T-helper 1 cell treated with Interleukin-12 subunit alpha and Interleukin-12 subunit beta and Interleukin-4 antibody, amounts not matched to agents 30 μg/mL and 1 μg/mL, for 36 hours (primary cell): ENCODE measurements at regions not wholly inside any gene's neighbourhood (a gene's known extent, or its start where the extent isn't known, plus 50 kb on each side); places are given as distances from the start of the nearest gene placed in this dataset.
"Not testable (repeated sequence)": the region's sequence is repeated elsewhere in the genome, so short reads cannot be mapped to it uniquely, and the experiment has no call there.

Experiments used
- H3K27ac Mint-ChIP-seq: one replicate; pipeline ENCODE4 v1.8.0; 2021; ENCODE audit warnings: mild to moderate bottlenecking, mixed read lengths
- H3K27me3 Mint-ChIP-seq: one replicate; pipeline ENCODE4 v1.8.0; 2021; ENCODE audit warnings: low read depth, mixed read lengths
- H3K36me3 Mint-ChIP-seq: one replicate; pipeline ENCODE4 v1.8.0; 2021; ENCODE audit warnings: low read depth, mixed read lengths
- H3K4me1 Mint-ChIP-seq: one replicate; pipeline ENCODE4 v1.8.0; 2021; ENCODE audit warnings: low read depth, mixed read lengths
- H3K4me3 Mint-ChIP-seq: one replicate; pipeline ENCODE4 v1.8.0; 2021; ENCODE audit warnings: mild to moderate bottlenecking, moderate library complexity, mixed read lengths
- H3K9me3 Mint-ChIP-seq: one replicate; pipeline ENCODE4 v1.8.0; 2021; ENCODE audit warnings: mixed read lengths

DNA sequence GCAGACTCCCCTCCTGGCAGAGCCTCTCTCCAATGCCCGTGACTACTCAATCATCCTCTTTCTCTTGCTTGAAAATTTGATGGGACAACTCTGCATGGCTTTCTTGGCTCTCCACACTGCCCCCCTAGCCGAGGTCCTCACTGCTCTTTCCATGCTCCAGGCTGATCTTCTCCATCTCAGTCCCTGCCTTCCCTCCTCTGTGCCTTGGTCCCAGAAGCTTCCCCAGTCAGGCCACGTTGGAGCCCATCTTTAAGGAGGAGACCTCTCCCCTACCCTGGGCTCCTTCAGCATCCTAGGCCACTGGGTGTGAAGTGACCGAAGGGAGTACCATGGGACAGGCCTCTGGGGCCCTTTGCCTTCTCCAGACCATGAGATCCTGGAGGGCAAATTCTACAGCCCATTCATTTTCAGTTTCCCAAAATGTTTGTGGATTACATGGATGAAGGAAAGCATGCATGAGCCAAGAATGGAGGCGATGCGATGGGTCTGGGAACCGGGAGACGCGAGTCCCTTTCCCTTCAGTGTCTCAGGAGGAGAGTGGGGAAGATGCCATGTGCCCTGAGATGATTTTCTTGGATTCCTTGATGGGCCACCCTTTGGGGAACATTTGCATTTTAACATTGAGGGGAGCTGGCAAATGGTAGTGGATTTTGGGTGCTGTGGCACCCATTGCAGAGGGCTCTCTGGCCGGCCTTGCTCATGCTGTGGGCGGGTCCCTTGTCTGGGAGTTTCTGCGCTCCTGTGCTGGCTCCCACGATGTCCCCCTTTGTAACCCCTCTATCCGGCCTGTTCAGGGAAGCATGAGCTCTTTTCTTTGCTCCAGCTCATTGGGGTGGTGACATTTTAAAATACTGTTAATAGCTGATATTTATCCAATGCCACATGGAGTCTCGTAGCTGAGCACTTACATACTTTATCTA is 376.6 kb downstream of the RPS24 start:
- H3K27ac Mint-ChIP-seq: no peak overlapping the region
- H3K4me3 Mint-ChIP-seq: no peak overlapping the region
- no peaks in the 10 kb centered on the region for H3K4me1 Mint-ChIP-seq
- H3K27me3 Mint-ChIP-seq: peaks cover 9% of the 10 kb centered on the region
- H3K36me3 Mint-ChIP-seq: no peaks in the 10 kb centered on the region
- no peaks in the 10 kb centered on the region for H3K9me3 Mint-ChIP-seq

DNA sequence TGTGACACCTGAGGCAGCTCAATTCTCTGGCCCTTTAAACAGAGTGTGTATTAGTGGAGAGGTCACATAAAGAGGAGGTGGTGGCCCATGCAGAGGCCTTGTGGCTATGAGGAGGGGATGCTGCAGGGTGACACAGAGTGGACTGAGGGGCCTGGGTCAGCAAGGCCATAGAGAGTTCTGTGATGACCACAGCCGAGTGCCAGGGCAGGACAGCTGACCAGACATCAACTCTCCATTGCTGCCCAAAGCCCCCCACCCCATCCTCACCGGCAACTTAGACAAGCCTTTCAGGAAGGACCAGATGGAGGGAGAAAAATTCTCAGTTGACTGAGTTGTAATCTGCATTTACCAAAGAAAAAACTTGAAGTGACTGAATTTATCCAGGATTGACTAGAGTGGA is 378.1 kb downstream of the RPS24 start:
- no peak overlapping the region for H3K4me3 Mint-ChIP-seq
- H3K36me3 Mint-ChIP-seq: no peaks in the 10 kb centered on the region
- H3K4me1 Mint-ChIP-seq: no peaks in the 10 kb centered on the region

GRCh38 chr10:78412605-78413004 is 378.9 kb downstream of the RPS24 start:
- H3K4me3 Mint-ChIP-seq: no peak overlapping the region
- no peaks in the 10 kb centered on the region for H3K27me3 Mint-ChIP-seq
- H3K9me3 Mint-ChIP-seq: no peaks in the 10 kb centered on the region
- H3K27ac Mint-ChIP-seq: no peak overlapping the region
- H3K36me3 Mint-ChIP-seq: no peaks in the 10 kb centered on the region
- H3K4me1 Mint-ChIP-seq: no peaks in the 10 kb centered on the region

More for the DNA sequence above, 378.1 kb downstream of the RPS24 start:
- no peak overlapping the region for H3K27ac Mint-ChIP-seq
- H3K9me3 Mint-ChIP-seq: no peaks in the 10 kb centered on the region
- peaks cover 4% of the 10 kb centered on the region for H3K27me3 Mint-ChIP-seq

GRCh38 chr10:78413076-78414055 is 379.7 kb downstream of the RPS24 start:
- Mint-ChIP-seq H3K9me3 (no peaks in the 10 kb centered on the region), H3K27me3 (no peaks in the 10 kb centered on the region), H3K4me1 (no peaks in the 10 kb centered on the region), H3K36me3 (no peaks in the 10 kb centered on the region), H3K27ac (no peak overlapping the region), H3K4me3 (no peak overlapping the region)

GRCh38 chr10:78414380-78414779 is 380.7 kb downstream of the RPS24 start:
- Mint-ChIP-seq H3K27ac (no peak overlapping the region), H3K4me1 (no peaks in the 10 kb centered on the region), H3K4me3 (no peak overlapping the region), H3K27me3 (no peaks in the 10 kb centered on the region), H3K36me3 (no peaks in the 10 kb centered on the region), H3K9me3 (no peaks in the 10 kb centered on the region)

GRCh38 chr10:78415111-78415510 is 381.4 kb downstream of the RPS24 start:
- no peaks in the 10 kb centered on the region for H3K4me1 Mint-ChIP-seq
- no peaks in the 10 kb centered on the region for H3K27me3 Mint-ChIP-seq
- H3K27ac Mint-ChIP-seq: no peak overlapping the region
- no peaks in the 10 kb centered on the region for H3K9me3 Mint-ChIP-seq
- H3K4me3 Mint-ChIP-seq: no peak overlapping the region
- H3K36me3 Mint-ChIP-seq: no peaks in the 10 kb centered on the region

DNA sequence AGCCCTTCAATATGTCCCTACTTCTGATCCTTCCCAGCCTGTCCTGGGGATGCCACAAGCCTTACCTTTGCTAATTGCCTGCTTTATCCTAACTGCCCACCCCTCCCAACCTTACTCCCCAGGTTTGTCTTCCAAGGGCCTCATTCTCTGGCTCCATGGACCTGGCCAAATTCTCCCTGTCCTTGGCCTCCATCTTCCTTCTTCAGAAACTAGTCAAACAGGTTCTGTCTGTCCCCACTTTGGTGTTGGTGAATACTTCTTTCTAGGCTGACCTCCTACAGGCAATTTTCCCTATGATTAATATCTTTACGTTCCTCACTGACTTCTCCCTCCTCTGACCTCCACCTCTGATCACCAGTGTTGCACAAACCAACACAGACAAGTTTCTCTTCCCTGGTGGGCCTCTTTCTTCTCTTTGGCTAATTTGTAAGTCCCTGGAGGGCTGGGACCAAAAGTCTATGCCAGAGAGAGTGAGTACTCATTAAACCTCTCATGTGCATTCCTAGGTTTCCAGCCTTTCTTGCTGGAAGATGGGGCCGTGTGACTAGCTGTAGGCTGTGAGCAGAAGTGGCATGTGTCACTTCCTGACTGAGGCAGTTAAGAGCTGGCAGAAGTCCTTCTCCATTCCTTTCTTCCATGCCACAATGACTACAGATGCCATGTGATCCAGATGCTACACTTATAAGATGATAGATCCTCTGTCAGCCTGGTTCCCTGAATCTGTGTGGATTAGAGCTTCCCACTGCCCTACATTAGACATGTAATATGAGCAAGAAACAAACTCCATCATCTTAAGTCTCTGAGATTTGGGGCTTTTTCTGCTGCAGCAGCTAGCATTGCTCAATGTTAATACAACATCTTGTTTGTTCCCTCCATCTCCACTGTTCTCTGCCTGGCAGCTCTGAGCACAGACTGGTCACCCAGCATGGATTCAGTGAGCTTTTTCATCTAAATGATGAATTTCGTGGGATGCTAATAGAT is 382.7 kb downstream of the RPS24 start:
- H3K27ac Mint-ChIP-seq: no peak overlapping the region
- H3K27me3 Mint-ChIP-seq: no peaks in the 10 kb centered on the region
- no peaks in the 10 kb centered on the region for H3K9me3 Mint-ChIP-seq
- no peak overlapping the region for H3K4me3 Mint-ChIP-seq
- H3K36me3 Mint-ChIP-seq: no peaks in the 10 kb centered on the region
- no peaks in the 10 kb centered on the region for H3K4me1 Mint-ChIP-seq

GRCh38 chr10:78417425-78418370 is 384.0 kb downstream of the RPS24 start:
- H3K27ac Mint-ChIP-seq: no peak overlapping the region

GRCh38 chr10:78419481-78420265 is 386.0 kb downstream of the RPS24 start:
- H3K36me3 Mint-ChIP-seq: no peaks in the 10 kb centered on the region
- H3K9me3 Mint-ChIP-seq: no peaks in the 10 kb centered on the region
- no peak overlapping the region for H3K4me3 Mint-ChIP-seq
- H3K4me1 Mint-ChIP-seq: no peaks in the 10 kb centered on the region
- no peaks in the 10 kb centered on the region for H3K27me3 Mint-ChIP-seq
- H3K27ac Mint-ChIP-seq: no peak overlapping the region

More at GRCh38 chr10:78417425-78418370, 384.0 kb downstream of the RPS24 start:
- Mint-ChIP-seq H3K4me3 (no peak overlapping the region), H3K4me1 (no peaks in the 10 kb centered on the region), H3K36me3 (no peaks in the 10 kb centered on the region), H3K27me3 (no peaks in the 10 kb centered on the region), H3K9me3 (no peaks in the 10 kb centered on the region)

DNA sequence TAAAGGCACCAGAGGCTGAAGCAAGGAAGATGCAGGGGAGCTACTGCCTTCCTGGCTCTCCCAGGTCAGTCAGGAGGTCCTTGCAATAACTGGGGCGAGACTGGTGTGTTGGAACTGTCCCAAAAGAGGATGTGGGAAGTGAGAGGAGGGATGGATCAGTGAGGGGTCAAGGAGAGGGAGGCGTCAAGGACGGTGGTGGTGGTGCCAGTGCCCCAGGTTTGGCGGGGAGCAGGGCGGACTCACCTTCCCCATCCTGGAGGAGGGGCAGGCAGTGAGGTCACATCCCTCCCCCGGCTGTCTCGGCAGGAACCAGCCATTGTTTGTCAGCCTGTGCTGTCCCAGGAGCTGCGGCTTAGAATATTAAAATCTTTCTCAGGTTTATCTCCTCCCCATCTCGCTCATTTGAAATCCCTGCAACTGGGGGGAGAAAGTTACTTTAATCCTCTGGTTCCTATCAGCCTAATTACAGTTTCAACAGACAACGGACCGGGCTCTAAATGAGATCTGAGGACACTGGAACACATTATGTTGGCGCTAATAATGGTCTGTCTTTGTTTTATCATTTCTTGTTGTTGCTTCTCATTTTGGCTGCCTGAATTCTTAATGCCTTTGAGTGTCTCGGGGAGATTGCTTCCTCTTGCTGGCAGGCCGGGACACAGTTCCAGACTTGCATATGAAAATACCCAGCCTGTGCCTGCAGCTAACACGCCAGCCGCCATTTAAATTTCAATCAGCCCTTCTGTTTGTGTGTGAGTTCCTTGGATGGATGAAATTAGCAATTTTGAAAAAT is 387.5 kb downstream of the RPS24 start:
- H3K36me3 Mint-ChIP-seq: no peaks in the 10 kb centered on the region
- H3K9me3 Mint-ChIP-seq: no peaks in the 10 kb centered on the region
- no peaks in the 10 kb centered on the region for H3K27me3 Mint-ChIP-seq
- no peak overlapping the region for H3K4me3 Mint-ChIP-seq
- H3K4me1 Mint-ChIP-seq: no peaks in the 10 kb centered on the region
- H3K27ac Mint-ChIP-seq: no peak overlapping the region

DNA sequence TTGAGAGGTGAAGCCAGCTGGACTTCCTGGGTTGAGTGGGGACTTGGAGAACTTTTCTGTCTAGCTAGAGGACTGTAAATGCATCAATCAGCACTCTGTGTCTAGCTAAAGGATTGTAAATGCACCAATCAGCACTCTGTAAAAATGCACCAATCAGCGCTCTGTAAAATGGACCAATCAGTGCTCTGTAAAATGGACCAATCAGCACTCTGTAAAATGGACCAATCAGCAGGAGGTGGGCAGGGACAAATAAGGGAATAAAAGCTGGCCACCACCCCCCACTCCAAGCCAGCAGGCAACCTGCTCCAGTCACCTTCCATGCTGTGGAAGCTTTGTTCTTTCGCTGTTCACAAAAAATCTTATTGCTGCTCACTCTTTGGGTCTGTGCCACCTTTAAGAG is 390.4 kb downstream of the RPS24 start:
- H3K9me3 Mint-ChIP-seq: not testable (repeated sequence)
- peaks cover 13% of the 10 kb centered on the region for H3K27me3 Mint-ChIP-seq

GRCh38 chr10:78424723-78425122 is 391.1 kb downstream of the RPS24 start:
- H3K36me3 Mint-ChIP-seq: no peaks in the 10 kb centered on the region
- H3K4me3 Mint-ChIP-seq: no peak overlapping the region
- no peaks in the 10 kb centered on the region for H3K4me1 Mint-ChIP-seq
- H3K27ac Mint-ChIP-seq: no peak overlapping the region
- H3K9me3 Mint-ChIP-seq: no peaks in the 10 kb centered on the region
- H3K27me3 Mint-ChIP-seq: peaks cover 19% of the 10 kb centered on the region

More for the DNA sequence above, 390.4 kb downstream of the RPS24 start:
- not testable (repeated sequence) for H3K27ac Mint-ChIP-seq, H3K4me1 Mint-ChIP-seq, H3K4me3 Mint-ChIP-seq, H3K36me3 Mint-ChIP-seq
